Adrenal gland (tissue), 9 donors: ENCODE measurements at regions not wholly inside any gene's neighbourhood (a gene's known extent, or its start where the extent isn't known, plus 50 kb on each side); places are given as distances from the start of the nearest gene placed in this dataset.

Experiments
- DNase-seq, 7 donors: peaks; one replicate each; pipeline ENCODE4 v3.0.0-alpha.2; 2019 to 2020
- H3K27ac ChIP-seq, 5 donors: fragments of 200-600 bp; sonication (generic) in 4 of 5; 1 replicate in 3 of 5; 2 replicates in 2 of 5; pipeline versions ENCODE4 v1.5.1 to v1.8.0; 2016 to 2020; ENCODE audit warnings: mild to moderate bottlenecking in 1 of 5
- H3K27me3 ChIP-seq: fragments of 200-600 bp; 2 replicates; pipeline ENCODE4 v1.8.0; 2021
- H3K36me3 ChIP-seq, 2 donors: fragments of 200-600 bp; replicated peaks in 1 of 2; 1 replicate in 1 of 2; 2 replicates in 1 of 2; pipeline versions ENCODE4 v1.5.1 to v1.8.0; 2018 to 2022
- H3K4me1 ChIP-seq, 2 donors: fragments of 200-600 bp; replicated peaks in 1 of 2; 1 replicate in 1 of 2; 2 replicates in 1 of 2; pipeline versions ENCODE4 v1.5.1 to v1.8.0; 2018 to 2021
- H3K4me3 ChIP-seq, 4 donors: fragments of 200-600 bp; sonication (generic) in 3 of 4; one replicate each; pipeline ENCODE4 v1.5.1; 2016 to 2018
- H3K9me3 ChIP-seq, 3 donors: fragments of 200-600 bp; sonication (generic) in 1 of 3; replicated peaks in 1 of 3; 1 replicate in 2 of 3; 2 replicates in 1 of 3; pipeline versions ENCODE4 v1.5.1 to v1.8.0; 2016 to 2021
- CTCF ChIP-seq, 6 experiments: fragments of 450-650 bp in 4 of 6; fragments of 200-600 bp in 2 of 6; sonication (generic) in 1 of 6; IDR thresholded peaks; 1 replicate in 5 of 6; 2 replicates in 1 of 6; pipeline versions ENCODE4 v1.5.1 to v1.8.0; 2016 to 2021; ENCODE audit warnings: antibody characterized with exemption in 6 of 6, mild to moderate bottlenecking in 2 of 6, moderate library complexity in 1 of 6
- POLR2A ChIP-seq, 2 donors: fragments of 450-650 bp; IDR thresholded peaks; one replicate each; pipeline ENCODE4 v1.6.1; 2017; ENCODE audit warnings: antibody characterized with exemption in 2 of 2, mild to moderate bottlenecking in 2 of 2, moderate library complexity in 1 of 2
- WGBS, 4 donors: extraction: QIAGEN DNeasy Blood & Tissue Kit in 2 of 4; methylation state at CpG; one replicate each; pipeline versions ENCODE4 v1.1.5 to v1.1.7; 2013 to 2017; 5-methylcytosine and 5-hydroxymethylcytosine counted together
- intact Hi-C, 2 donors: fragments of 100-400 bp; cut with DNase I; formaldehyde crosslinking; loops; one replicate each; pipeline versions ENCODE4 v1.14.1 to v1.15.0; 2022 to 2023
- donor health status: healthy with polysubstance abuse.
- donor health status: Bipolar disorder and iron deficiency.
- donor health status: DM: yes; HTN: yes; CAD: no.
- donor health status: DM: no; HTN: no; CAD: no.
- donor health status: DM: no; HTN: no; CAD: no.

- TF ChIP-seq POLR2A (IDR thresholded peaks at IDR 0.05) (no peak), CTCF (IDR thresholded peaks at IDR 0.05) (no peak)
- Histone ChIP-seq H3K27me3 (no peaks in the 10 kb centered on the region), H3K9me3 (no peaks in the 10 kb centered on the region), H3K36me3 (no peaks in the 10 kb centered on the region), H3K4me3 (no peak overlapping the region), H3K4me1 (no peaks in the 10 kb centered on the region), H3K27ac (no peak overlapping the region)
- WGBS, 4 donors: 58 to 70% (median 67%) methylated on average over 3 of the region's 3 CpGs
- DNase-seq: no peak
- intact Hi-C loops: no loop called here
Observed at GRCh38 chr1:221804303-221804702, 62.4 kb upstream of the DUSP10 start.

- intact Hi-C loops: no loop called here
- Histone ChIP-seq H3K4me3 (no peak overlapping the region), H3K27ac (no peak overlapping the region), H3K36me3 (no peaks in the 10 kb centered on the region), H3K9me3 (no peaks in the 10 kb centered on the region), H3K4me1 (no peaks in the 10 kb centered on the region), H3K27me3 (no peaks in the 10 kb centered on the region)
- no peak for DNase-seq
- TF ChIP-seq POLR2A (IDR thresholded peaks at IDR 0.05) (no peak), CTCF (IDR thresholded peaks at IDR 0.05) (no peak)
- WGBS, 4 donors: 58 to 65% (median 63%) methylated on average over 1 of the region's 1 CpG
Observed at GRCh38 chr1:221801773-221802516, 60.1 kb upstream of the DUSP10 start.

GRCh38 chr1:221801251-221801661, 59.4 kb upstream of the DUSP10 start:
- Histone ChIP-seq H3K4me1 (no peaks in the 10 kb centered on the region), H3K27me3 (no peaks in the 10 kb centered on the region), H3K9me3 (no peaks in the 10 kb centered on the region), H3K4me3 (no peak overlapping the region), H3K36me3 (no peaks in the 10 kb centered on the region), H3K27ac (no peak overlapping the region)
- intact Hi-C loops: no loop called here
- DNase-seq: no peak
- TF ChIP-seq CTCF (IDR thresholded peaks at IDR 0.05) (no peak), POLR2A (IDR thresholded peaks at IDR 0.05) (no peak)
- WGBS, 4 donors: 80 to 97% (median 91%) methylated on average over 3 of the region's 3 CpGs

DNA sequence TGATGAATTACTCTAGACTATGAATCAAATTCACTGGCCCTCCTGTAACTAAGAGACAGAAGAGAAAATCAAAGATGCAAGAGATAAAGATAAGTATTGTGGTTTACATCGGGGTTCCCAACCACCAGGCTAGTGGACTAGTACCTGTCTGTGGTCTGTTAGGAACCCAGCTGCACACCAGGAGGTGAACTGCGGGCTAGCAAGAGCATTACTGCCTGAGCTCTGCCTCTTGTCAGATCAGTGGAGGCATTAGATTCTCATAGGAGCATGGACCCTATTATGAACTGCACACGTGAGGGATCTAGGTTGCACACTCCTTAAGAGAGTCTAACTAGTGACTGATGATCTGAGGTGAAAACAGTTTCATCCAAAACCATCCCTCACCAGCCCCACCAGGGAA, 58.9 kb upstream of the DUSP10 start:
- Histone ChIP-seq H3K4me3 (no peak overlapping the region), H3K4me1 (no peaks in the 10 kb centered on the region), H3K27ac (no peak overlapping the region), H3K9me3 (no peaks in the 10 kb centered on the region), H3K36me3 (no peaks in the 10 kb centered on the region), H3K27me3 (no peaks in the 10 kb centered on the region)
- 42 to 70% (median 54%) methylated on average over 2 to 3 of the region's 3 CpGs for WGBS, 4 donors
- intact Hi-C loops: no loop called here
- TF ChIP-seq POLR2A (IDR thresholded peaks at IDR 0.05) (no peak), CTCF (IDR thresholded peaks at IDR 0.05) (no peak)
- DNase-seq: no peak
